ENCODE measurements at regions not wholly inside any gene's neighbourhood (a gene's known extent, or its start where the extent isn't known, plus 50 kb on each side); places are given as distances from the start of the nearest gene placed in this dataset.

DNA sequence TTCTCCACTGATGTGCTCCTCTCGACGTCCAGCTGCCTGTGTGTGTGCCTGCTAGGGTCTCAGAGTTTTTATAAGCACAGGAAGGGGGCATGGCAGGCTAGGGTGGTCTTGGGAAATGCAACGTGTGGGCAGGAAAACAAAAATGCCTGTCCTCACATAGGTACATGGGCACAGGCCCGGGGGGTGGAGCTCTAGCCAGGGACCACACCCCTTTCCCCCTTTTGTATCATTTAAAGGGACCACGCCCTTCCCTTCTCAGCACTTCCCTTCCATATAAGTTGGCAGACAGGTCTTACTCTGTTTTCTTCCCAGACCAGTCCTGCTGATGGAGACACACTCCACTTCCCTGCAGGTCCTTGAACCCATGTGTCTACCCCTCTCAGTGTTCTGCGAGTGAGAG lies 645.0 kb downstream of the CBLN2 start:
- no peak for DNase-seq (ENCODE audit: low spot score)

DNA sequence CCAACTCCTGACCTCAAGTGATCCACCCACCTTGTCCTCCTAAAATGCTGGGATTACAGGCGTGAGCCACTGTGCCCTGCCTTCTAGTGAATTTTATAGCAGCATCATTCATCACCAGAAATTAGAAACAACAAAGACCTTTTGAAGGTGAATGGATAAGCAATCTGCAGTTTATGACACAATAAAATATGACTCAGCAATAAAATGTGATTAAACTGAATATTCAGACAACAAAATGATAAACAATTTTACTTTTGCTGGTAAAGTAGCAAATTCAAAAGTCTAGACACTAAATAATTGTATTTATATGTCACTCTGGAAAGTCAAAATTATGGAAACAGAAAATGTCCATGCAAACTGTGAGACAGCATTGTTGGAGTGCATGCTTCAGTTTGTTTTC lies 656.6 kb downstream of the CBLN2 start:
- DNase-seq (ENCODE audit: low spot score): no peak

DNA sequence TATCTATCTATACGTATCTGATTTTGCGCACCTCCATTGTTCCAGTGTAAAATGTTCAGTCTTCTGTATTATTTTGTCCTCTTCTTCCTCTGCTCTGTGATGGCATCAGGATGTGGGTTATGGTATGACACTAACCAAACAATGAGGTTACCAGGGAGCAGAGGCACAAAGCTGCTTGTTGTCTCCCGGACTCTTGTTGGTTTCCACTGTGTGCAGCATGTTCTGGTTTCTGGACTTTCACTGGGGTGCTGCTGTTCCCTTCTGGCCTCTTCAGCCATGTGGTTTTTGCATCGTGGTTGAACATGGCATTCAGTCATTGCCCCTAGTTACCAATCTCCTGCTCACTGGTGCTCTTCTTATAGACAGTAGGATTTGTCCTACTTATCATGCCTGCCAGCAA lies 665.9 kb downstream of the CBLN2 start:
- no peak for DNase-seq (ENCODE audit: low spot score)

DNA sequence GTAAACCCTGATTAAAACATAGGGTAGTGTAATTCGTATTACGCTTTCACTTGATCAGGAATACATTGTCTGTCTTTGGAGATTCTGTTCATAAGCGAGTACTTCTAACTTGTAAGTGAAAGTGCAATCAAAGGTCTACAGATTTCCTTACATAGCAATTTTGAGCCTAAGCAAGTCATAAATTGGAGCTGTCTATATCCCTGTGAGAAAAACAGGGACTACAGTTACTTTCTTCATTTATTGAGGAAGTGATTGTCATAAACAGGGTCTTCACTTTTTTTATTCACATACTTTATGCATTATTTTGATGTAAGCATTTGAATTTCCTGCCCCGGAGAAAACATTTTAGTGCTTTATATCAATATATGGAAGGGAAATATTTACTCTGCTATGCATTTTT lies 670.4 kb downstream of the CBLN2 start:
- no peak for DNase-seq (ENCODE audit: low spot score)

DNA sequence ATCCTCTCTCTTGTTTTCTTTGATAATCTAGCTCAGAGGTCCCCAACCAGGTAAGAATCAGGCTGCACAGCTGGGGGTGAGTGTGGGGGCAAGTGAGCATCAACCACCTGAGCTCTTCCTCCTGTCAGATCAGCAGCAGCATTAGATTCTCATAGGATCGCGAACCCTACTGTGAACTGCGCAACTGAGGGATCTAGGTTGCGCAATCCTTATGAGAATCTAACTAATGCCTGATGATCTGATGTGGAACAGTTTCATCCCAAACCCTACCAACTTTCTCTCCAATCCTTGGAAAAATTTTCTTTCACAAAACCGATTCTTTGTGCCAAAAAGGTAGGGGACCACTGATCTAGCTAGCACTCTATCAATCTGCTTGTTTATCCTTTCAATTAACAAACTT lies 678.3 kb downstream of the CBLN2 start:
- no peak for DNase-seq (ENCODE audit: low spot score)

DNA sequence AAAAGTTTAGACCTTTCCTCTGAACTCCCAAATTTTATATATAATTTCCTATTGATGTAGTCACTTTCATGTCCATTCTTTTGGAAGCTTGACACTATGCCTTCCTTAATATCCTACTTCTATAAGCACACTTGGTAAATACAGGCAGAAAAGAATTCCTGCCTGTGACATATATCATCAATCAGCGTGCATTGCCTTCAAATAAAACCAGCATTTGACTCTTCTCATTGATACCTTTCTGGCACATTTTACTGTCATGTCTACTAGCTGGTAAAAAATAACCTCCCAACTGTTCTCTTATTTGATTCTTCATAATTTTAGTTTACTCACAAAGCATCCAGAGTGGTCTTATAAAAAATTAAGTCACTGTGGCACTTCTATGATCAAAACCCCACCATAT lies 693.5 kb downstream of the CBLN2 start:
- no peak for DNase-seq (ENCODE audit: low spot score)

DNA sequence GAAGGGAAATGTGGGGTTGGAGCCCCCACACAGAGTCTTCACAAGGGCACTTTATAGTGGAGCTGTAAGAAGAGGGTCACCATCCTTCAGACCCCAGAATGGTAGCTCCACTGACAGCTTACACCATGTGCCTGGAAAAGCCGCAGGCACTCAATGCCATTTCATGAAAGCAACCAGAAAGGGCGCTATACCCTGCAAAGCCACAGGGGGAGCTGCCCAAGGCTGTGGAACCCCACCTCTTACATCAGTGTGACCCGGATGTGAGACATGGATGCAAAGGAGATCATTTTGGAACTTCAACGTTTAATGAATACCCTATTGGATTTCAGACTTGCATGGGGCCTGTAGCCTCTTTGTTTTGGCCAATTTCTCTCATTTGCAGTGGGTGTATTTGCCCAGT lies 694.7 kb downstream of the CBLN2 start:
- no peak for DNase-seq (ENCODE audit: low spot score)

DNA sequence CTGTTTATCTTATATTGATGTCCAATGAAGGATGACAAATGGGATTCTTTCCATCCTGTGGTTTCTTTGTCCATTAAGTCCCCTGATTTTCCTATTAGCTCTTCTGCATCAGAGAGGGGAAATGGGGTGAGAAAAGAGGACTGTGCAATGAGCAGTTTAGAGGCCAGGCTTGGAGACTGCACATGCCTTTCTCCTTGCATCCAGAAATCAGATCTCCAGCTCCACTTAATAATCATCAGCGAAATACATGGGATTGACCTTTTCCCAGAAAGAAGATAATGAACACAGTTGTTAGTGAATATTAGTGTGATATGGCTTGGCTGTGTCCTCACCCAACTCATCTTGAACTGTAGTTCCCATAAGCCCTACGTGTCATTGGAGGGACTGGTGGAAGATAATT lies 697.4 kb downstream of the CBLN2 start:
- no peak for DNase-seq (ENCODE audit: low spot score)

DNA sequence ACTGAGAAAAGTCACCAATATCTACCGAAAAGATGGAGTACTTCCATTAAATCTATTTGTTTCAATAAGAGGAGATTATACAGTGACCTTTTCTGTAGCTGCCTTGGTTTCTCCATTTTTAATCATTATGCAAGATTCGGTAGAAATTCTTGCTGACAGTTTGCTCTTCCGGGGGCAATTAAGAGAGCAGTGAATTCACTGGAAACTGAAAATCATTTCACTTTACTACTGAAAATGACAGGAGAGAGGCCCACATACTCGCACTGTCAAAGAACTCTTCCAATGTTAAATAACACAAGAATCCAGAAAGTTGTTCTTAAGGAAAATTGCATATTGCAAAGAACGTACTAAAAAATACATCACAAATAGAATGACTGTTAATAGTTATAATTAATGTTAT lies 699.3 kb downstream of the CBLN2 start:
- DNase-seq (ENCODE audit: low spot score): no peak

DNA sequence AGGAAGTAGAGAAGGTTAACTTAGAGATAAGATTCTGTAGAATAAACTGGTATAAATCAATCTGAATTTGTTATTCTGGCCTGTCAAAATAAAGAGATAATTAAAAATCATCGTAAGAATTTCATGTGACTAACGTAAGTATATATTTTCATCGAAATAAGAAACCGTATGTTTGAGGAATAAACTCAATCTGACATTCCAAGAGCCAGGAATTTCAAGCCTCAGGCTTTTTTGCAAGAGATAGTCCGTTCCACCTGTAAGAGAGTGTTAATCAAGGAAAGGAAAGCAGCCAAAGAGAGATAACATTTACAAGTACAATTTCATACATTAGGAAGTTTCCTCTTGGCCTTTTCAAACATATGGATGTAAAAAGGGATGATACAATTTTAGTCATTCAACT lies 701.5 kb downstream of the CBLN2 start:
- DNase-seq (ENCODE audit: low spot score): no peak

DNA sequence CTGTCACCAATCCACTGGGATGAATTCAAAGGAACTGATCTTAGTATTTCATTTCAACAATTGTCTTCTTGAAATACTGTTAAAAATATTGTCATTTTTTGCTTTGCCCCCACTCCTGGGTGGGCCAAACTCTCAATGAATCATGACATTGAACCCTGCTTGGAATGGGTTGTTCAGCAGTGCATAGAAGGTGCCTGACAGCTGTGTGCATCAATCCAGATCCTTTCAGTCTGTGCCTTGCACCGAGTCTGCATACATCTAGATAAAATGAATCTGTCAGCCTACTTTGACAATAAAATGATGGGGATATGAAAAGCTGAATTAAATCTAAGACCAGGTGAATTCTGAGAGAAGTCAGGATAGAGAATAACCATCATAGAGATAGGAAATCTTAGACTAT lies 706.6 kb downstream of the CBLN2 start:
- DNase-seq (ENCODE audit: low spot score): no peak

DNA sequence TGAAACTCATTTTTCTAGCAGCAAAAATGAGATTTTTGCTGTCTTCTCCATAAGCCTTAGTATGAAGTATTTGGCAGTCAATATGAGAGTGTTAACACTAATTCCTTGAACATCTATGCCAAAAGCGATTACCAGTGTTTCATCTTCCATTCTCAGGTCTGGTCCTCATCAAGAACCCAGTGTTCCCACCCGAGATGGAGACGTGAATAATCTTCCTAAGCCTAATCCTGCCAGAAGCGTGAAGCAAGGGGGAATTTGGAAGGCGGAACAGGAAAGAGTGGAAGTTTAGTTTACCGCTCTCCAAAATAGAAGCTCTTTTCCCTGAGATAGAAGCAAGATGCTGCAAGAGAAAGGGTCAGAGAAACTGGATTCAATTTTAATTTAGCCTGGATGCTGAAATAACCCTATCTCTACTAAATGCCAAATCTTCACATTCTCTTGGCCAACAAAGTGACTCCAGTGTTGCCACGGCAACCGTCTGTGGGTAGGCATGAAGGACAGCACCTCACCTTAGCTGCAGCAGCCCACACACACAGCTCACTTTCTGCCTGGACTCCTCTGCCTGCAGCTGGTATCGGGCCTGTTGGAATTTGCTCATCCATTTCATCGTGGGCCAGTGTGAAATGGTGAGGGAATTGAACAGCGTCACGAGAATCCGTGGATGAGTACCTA lies 711.1 kb downstream of the CBLN2 start:
- DNase-seq (ENCODE audit: low spot score): no peak

DNA sequence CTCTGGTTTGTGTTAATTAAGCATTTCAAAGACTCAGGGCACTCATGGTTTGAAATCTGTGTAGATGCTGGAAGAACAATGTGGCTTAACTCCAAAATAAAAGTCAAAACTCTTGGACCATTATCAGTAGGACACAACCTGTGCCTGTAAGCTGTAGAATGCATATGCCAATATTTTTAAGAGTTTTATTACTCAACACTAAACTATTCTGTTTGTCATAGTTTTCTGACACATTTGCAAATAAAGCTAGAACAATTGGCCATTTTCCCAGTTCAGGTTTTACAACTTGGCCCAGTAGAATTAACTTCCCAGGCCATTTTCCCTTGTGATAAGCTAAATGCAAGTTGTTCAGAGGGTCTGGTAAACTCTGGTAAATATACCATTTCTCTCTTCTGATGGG lies 713.1 kb downstream of the CBLN2 start:
- DNase-seq (ENCODE audit: low spot score): no peak

DNA sequence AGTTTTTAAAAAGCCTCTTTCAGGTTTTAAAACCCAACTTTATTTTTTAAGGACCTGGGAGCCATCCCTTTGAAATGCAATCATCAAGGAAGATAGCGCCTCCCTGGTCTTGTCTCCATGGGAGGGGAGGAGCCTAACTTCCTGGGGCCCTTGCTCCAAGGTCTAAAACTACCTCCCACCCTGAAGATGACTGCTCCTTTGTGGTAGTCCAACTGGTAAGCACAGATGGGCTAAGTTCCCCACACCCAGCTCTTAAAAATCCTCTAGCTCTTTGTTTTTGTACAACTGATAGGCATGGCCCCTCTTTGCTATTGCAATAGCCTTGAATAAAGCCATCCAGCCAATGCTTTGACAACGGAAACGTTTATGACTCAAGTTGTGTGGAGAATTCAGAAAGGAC lies 716.8 kb downstream of the CBLN2 start:
- no peak for DNase-seq (ENCODE audit: low spot score)

DNA sequence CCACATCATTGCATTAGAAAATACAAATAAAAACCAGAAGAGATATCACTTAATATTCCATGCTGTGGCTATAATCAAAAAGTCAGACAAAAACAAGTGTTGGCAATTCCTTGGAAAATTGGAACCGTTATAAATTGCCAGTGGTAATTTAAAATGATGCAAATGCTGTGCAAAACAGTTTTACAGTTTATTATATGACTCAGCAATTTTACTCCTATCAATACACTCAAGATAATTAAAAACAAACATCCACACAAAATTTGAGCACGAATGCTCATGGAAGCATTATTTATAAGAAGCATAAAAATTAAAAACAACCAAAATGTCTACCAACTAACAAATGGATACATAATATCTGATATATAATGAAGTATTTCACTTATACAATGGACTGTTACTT lies 728.8 kb downstream of the CBLN2 start:
- no peak for DNase-seq (ENCODE audit: low spot score)

DNA sequence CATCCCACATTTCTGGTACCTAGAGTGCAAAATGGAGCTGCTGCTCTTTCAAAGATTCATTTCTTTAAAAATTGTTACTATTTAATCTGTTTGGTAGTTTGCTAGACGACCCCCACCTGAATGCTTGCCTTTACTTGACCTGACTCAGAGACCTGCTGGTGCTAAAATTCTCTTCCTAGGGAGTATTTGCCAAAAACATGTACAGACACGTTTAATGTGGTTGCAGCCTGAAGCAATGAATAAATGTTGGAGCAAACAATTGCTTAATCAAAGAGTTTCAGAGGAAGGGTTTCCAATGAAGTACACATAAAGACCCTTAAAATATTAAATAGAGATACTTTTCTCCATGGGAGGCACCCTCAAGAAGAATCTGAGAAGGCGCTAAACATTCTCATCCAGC lies 734.4 kb downstream of the CBLN2 start:
- no peak for DNase-seq (ENCODE audit: low spot score)

DNA sequence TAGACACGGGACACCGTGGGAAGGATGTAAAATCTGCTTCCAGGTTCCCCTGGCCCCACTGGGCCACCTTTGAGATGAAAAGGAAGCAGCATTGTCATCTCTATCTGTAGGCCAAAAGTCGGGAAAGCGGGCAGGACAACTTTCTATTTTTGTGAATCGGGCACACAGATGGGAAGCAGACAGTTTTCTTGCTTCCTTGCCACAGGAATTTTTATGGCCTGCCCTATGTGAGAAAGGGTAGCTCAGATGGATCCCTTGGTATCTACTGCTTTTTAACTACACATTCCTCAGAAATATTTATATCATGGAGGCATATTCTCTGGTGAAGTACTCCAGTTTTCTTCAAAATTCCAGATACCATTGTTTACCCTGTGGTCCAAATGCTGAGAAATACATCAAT lies 735.5 kb downstream of the CBLN2 start:
- DNase-seq (ENCODE audit: low spot score): no peak

DNA sequence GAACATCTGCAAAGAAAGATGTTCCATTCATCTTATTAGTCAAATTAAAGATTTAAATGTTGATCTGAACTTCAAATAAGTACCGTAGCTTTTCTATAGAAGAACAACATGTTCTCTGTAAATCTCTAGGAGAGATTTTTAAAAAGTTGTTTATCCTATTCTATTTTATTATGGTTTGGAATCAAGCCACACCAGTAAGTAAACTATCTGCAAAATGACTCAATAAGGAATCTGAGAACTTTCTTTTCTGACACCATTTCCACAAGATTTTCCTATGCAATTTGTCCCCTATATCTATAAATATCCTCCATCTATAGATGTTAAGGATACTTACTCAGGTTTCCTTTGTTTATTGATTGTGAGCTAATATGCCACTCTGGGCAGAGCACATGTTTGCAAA lies 736.6 kb downstream of the CBLN2 start:
- no peak for DNase-seq (ENCODE audit: low spot score)

DNA sequence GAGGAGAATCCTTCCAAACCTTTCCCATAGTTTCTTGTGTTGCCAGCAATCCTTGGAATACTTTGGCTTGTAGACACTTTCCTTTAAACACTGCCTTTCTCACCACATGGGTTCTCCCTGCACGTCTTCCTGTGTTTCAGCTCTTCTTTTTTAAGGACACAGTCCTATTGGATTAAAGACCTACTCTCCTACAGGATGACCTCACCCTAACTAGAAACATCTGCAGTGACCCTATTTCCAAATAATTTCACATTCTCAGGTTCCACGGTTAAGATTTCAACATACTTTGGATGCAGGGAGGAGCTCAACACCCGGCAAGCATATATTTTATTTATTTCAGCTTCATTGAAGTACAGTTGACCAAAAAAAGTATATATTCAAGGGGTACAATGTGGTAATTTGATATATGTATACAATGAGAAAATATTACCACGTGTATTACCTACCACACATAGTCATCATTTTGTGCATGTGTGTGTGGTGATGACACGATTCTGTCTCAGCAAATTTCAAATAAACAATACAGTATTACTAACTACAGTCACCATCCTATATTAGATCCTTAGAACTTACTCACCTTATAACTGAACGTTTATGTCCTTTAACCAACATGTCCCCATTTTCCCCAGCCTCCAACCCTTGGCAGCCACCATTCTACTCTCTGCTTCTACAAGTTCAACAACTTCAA lies 745.0 kb downstream of the CBLN2 start:
- no peak for DNase-seq (ENCODE audit: low spot score)

DNA sequence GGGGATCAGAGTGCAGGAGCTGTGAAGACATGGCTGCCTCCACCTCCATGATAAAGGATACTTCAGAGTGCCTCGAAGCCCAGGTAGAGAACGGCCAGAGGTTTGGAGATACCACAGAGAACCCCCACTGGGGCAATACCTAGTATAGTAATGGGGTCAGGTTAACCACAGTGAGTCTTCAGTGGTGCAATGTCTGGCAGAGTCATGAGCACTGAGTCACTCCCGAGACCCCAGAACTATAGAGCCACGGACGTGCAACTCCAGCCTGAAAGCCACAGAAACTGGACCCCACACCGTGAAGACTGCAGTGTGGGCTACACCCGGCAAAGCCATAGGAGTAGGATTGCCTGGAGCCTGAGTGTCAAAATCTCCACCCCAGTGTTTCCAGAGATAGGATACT lies 746.6 kb downstream of the CBLN2 start:
- no peak for DNase-seq (ENCODE audit: low spot score)

DNA sequence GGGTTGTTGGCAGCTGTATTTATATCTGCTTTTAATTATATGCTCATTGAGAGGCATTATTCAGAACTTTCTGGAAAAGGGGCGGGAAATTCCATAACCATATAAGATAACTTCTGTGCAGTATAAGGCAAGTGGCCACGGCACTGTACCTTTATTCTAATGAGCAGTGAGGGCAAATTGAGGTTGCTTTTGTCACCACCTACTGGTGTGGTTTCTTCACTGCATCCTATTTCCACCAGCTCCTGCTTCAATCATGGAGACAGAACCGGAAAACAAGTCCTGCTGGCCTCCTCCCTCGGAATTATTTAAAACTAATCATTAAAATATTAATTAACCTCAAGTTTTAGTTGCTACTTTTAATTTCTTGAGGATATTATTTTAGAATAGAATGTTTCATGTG lies 759.4 kb downstream of the CBLN2 start:
- peak; percentile 8 for DNase-seq (ENCODE audit: low spot score)

DNA sequence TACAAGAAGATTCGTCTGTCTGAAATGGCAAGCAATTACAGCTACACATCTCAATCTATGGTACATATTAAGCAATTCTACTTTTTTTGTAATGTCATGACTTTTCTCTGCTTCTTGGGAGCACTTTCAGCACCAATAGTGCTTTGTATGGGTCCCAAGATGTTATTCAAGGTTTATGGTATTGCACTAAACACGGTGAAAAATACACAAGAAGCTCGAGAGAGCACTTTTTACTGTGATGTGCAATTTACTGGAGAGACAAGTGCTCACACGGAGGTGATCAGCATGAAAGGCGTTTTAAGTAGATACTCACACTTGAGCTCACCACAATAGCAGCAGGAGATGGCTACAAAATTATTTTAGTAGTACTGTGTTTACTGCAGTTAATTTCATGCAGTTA lies 783.6 kb downstream of the CBLN2 start:
- no peak for DNase-seq (ENCODE audit: low spot score)

DNA sequence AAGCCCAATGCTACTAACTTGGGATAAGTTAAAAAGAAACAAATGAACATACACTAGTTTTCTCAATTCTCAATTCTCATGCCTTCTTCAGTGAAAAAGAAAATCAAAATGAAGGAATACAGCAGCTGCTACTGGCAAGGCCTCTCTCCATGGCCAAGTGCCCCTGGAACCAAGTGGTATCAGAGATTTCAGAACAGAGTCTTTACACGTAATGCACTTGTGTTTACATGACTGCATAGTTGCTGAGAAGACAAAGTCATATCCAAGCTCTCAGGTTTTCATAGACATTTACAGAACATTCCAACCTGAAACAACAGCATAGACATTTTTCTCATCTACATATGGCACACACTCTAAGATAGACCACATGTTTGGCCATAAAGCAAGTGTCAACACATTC lies 789.9 kb downstream of the CBLN2 start:
- no peak for DNase-seq (ENCODE audit: low spot score)

DNA sequence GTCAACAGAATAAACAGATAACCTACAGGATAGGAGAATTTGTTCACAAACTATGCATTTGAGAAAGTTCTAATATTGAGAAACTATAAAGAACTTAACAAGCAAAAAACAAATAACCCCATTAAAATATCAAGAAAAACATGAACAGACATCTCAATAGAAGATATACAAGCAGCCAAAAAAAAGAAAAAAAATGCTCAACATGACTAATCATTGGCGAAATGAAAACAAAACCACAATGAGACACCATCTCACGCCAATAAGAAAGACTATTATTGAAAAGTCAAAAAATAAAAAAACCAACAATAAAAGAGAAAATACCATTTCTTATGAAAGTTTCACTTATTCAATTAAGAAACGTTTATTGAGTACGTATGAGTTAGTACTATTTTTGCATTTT lies 800.5 kb downstream of the CBLN2 start:
- no peak for DNase-seq (ENCODE audit: low spot score)

Measured in germinal center (tissue), 1 donor.